Neuronal stem cell (in vitro differentiated cells): ENCODE measurements at regions not wholly inside any gene's neighbourhood (a gene's known extent, or its start where the extent isn't known, plus 50 kb on each side); places are given as distances from the start of the nearest gene placed in this dataset.

Experiments
- DNase-seq: peaks from one replicate; pipeline ENCODE4 v3.0.0-alpha.2; 2013; ENCODE audit warnings: low spot score
- H2AFZ ChIP-seq: one replicate; pipeline ENCODE4 v1.6.1; 2013; ENCODE audit warnings: mild to moderate bottlenecking, low read length, inconsistent platforms
- H2AK5ac ChIP-seq: 2 replicates; pipeline ENCODE4 v1.6.1; 2013; ENCODE audit warnings: low read depth, mild to moderate bottlenecking, inconsistent platforms, low read length, moderate library complexity, mixed read lengths
- H2BK120ac ChIP-seq: 2 replicates; pipeline ENCODE4 v1.6.1; 2013; ENCODE audit warnings: low read depth, mild to moderate bottlenecking, inconsistent platforms, low read length, moderate library complexity, mixed read lengths
- H2BK12ac ChIP-seq: one replicate; pipeline ENCODE4 v1.6.1; 2013; ENCODE audit warnings: low read length, inconsistent platforms
- H2BK15ac ChIP-seq: 2 replicates; pipeline ENCODE4 v1.6.1; 2013; ENCODE audit warnings: mild to moderate bottlenecking, low read length, inconsistent platforms, mixed read lengths
- H2BK5ac ChIP-seq: one replicate; pipeline ENCODE4 v1.6.1; 2013; ENCODE audit warnings: inconsistent platforms, mild to moderate bottlenecking, low read length, moderate library complexity
- H3K14ac ChIP-seq: one replicate; pipeline ENCODE4 v1.6.1; 2013; ENCODE audit warnings: low read length, inconsistent platforms
- H3K18ac ChIP-seq: 2 replicates; pipeline ENCODE4 v1.6.1; 2013; ENCODE audit warnings: low read length, inconsistent platforms
- H3K23ac ChIP-seq: 2 replicates; pipeline ENCODE4 v1.6.1; 2013; ENCODE audit warnings: low read depth, mild to moderate bottlenecking, mixed read lengths, low read length, inconsistent platforms; ENCODE audit not compliant: poor library complexity
- H3K27ac ChIP-seq: replicated peaks from 3 replicates; pipeline ENCODE4 v1.5.1; 2013; ENCODE audit warnings: low read length, inconsistent platforms
- H3K27me3 ChIP-seq, 3 experiments: 2 replicates each; pipeline ENCODE4 v1.6.1; 2013; ENCODE audit warnings: low read length in 3 of 3, mild to moderate bottlenecking in 2 of 3, inconsistent platforms in 1 of 3, low read depth in 1 of 3, mixed read lengths in 1 of 3, moderate library complexity in 1 of 3; ENCODE audit not compliant: control insufficient read depth in 3 of 3, insufficient read depth in 3 of 3
- H3K36me3 ChIP-seq, 2 donors: replicated peaks in 1 of 2; 2 replicates each; pipeline ENCODE4 v1.6.1; 2013; ENCODE audit warnings: low read length in 2 of 2; ENCODE audit not compliant: control insufficient read depth in 2 of 2, insufficient read depth in 2 of 2
- H3K4ac ChIP-seq: 2 replicates; pipeline ENCODE4 v1.6.1; 2013; ENCODE audit warnings: inconsistent platforms, mild to moderate bottlenecking, low read length, moderate library complexity
- H3K4me1 ChIP-seq, 2 donors: 1 replicate in 1 of 2; 2 replicates in 1 of 2; pipeline ENCODE4 v1.6.1; 2013; ENCODE audit warnings: low read length in 2 of 2, low read depth in 1 of 2; ENCODE audit not compliant: control insufficient read depth in 2 of 2, insufficient read depth in 1 of 2
- H3K4me2 ChIP-seq: one replicate; pipeline ENCODE4 v1.6.1; 2013; ENCODE audit warnings: mild to moderate bottlenecking, low read length, inconsistent platforms; ENCODE audit not compliant: insufficient read depth, poor library complexity, severe bottlenecking
- H3K4me3 ChIP-seq, 2 donors: 2 replicates each; pipeline ENCODE4 v1.5.1; 2013; ENCODE audit warnings: low read length in 2 of 2, mild to moderate bottlenecking in 2 of 2, inconsistent platforms in 1 of 2, moderate library complexity in 1 of 2
- H3K79me1 ChIP-seq: one replicate; pipeline ENCODE4 v1.6.1; 2013; ENCODE audit warnings: low read depth, mild to moderate bottlenecking, inconsistent platforms, low read length, moderate library complexity
- H3K9ac ChIP-seq: one replicate; pipeline ENCODE4 v1.6.1; 2013; ENCODE audit warnings: mild to moderate bottlenecking, low read depth, low read length, inconsistent platforms; ENCODE audit not compliant: poor library complexity
- H3K9me3 ChIP-seq, 2 donors: replicated peaks in 1 of 2; 2 replicates each; pipeline versions ENCODE3 to v1.6.1; 2013; ENCODE audit warnings: low read length in 2 of 2, mild to moderate bottlenecking in 2 of 2, inconsistent platforms in 1 of 2, low read depth in 1 of 2, mixed read lengths in 1 of 2, moderate library complexity in 1 of 2; ENCODE audit not compliant: control insufficient read depth in 2 of 2, insufficient read depth in 1 of 2
- H4K8ac ChIP-seq: one replicate; pipeline ENCODE4 v1.6.1; 2013; ENCODE audit warnings: low read depth, mild to moderate bottlenecking, inconsistent platforms, low read length, moderate library complexity
- H4K91ac ChIP-seq: one replicate; pipeline ENCODE4 v1.6.1; 2013; ENCODE audit warnings: low read length, low read depth, mild to moderate bottlenecking, inconsistent platforms; ENCODE audit not compliant: poor library complexity
- WGBS, 2 donors: extraction: QIAGEN DNeasy Blood & Tissue Kit; methylation state at CpG; one replicate each; pipeline ENCODE4 v1.1.7; 2013; ENCODE audit warnings: missing lambda C conversion rate in 2 of 2, mixed read lengths in 1 of 2; ENCODE audit not compliant: insufficient read length in 2 of 2, insufficient replicate concordance in 1 of 2; ENCODE audit errors: extremely low coverage in 2 of 2; 5-methylcytosine and 5-hydroxymethylcytosine counted together

DNA sequence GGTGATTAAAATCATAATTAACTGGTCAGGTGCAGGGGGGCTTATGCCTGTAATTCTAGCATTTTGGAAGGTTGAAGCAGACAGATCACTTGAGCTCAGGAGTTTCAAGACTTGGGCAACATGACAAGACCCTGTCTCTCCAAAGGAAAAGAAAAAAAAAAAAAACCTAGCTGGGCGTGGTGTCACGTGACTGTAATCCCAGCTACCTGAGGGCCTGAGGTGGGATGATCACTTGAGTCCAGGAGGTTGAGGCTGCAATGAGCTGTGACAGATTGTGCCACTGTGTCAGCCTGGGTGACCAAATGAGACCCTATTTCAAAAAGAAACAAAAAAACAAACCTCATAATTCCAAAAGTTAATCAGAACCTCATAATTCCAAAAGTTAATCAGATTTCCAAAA lies 505.5 kb downstream of the CDH8 start:
- H3K4me3 ChIP-seq, result no peak overlapping the region
- no peak overlapping the region for H2AK5ac ChIP-seq
- no peak overlapping the region for H3K23ac ChIP-seq
- no peak overlapping the region for H2BK12ac ChIP-seq
- H3K14ac ChIP-seq, result no peak overlapping the region
- H3K9ac ChIP-seq, result no peak overlapping the region
- H2BK15ac ChIP-seq, result no peak overlapping the region
- DNase-seq, result no peak
- no peak overlapping the region for H2BK5ac ChIP-seq
- H3K18ac ChIP-seq, result no peak overlapping the region
- no peak overlapping the region for H4K91ac ChIP-seq
- H3K4me2 ChIP-seq, result no peak overlapping the region
- no peaks in the 10 kb centered on the region for H3K36me3 ChIP-seq
- no peaks in the 10 kb centered on the region for H3K79me1 ChIP-seq
- no peaks in the 10 kb centered on the region for H3K27me3 ChIP-seq
- H3K9me3 ChIP-seq, result no peaks in the 10 kb centered on the region
- no CpG with 5 or more reads among the region's 2 CpGs for WGBS, 2 donors
- no peak overlapping the region for H3K27ac ChIP-seq
- H3K4me1 ChIP-seq, result no peaks in the 10 kb centered on the region
- H2AFZ ChIP-seq, result no peak overlapping the region
- H3K4ac ChIP-seq, result no peak overlapping the region
- H2BK120ac ChIP-seq, result no peak overlapping the region
- no peak overlapping the region for H4K8ac ChIP-seq

DNA sequence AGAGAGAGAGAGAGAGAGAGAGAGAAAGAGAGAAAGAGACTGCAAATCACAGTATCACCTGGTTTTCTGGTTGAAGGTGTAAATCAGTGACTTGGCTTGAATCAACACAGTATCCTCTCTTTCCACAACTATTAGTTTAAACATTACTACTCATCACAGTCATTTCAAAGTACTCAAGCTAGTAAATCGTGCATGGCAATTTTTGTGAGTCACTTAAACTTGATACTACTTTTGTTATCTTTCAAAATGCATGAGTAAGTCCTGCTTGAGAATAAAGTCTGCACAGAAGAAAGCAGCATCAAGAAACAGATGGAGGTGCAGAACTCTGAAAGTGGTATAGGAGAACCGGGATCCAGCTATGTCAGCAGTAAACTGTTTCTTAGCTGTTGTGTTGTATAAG lies 535.4 kb downstream of the CDH8 start:
- no peak overlapping the region for H2BK12ac ChIP-seq
- no peak overlapping the region for H3K14ac ChIP-seq
- no peak overlapping the region for H3K27ac ChIP-seq
- no peak overlapping the region for H3K4ac ChIP-seq
- H3K23ac ChIP-seq, result no peak overlapping the region
- peaks cover 0 to 1% of the 10 kb centered on the region in 2 donors for H3K9me3 ChIP-seq
- no peak overlapping the region for H3K18ac ChIP-seq
- no peak overlapping the region for H3K4me3 ChIP-seq
- H3K9ac ChIP-seq, result no peak overlapping the region
- H4K91ac ChIP-seq, result no peak overlapping the region
- H3K27me3 ChIP-seq, result no peaks in the 10 kb centered on the region
- no peak overlapping the region for H4K8ac ChIP-seq
- no peaks in the 10 kb centered on the region for H3K36me3 ChIP-seq
- no peak overlapping the region for H2BK15ac ChIP-seq
- no peak overlapping the region for H3K4me2 ChIP-seq
- no peak for DNase-seq
- H2AK5ac ChIP-seq, result no peak overlapping the region
- no peaks in the 10 kb centered on the region for H3K79me1 ChIP-seq
- no peaks in the 10 kb centered on the region for H3K4me1 ChIP-seq
- H2BK5ac ChIP-seq, result no peak overlapping the region
- H2AFZ ChIP-seq, result no peak overlapping the region
- no peak overlapping the region for H2BK120ac ChIP-seq
- no CpG with 5 or more reads among the region's 2 CpGs for WGBS, 2 donors

DNA sequence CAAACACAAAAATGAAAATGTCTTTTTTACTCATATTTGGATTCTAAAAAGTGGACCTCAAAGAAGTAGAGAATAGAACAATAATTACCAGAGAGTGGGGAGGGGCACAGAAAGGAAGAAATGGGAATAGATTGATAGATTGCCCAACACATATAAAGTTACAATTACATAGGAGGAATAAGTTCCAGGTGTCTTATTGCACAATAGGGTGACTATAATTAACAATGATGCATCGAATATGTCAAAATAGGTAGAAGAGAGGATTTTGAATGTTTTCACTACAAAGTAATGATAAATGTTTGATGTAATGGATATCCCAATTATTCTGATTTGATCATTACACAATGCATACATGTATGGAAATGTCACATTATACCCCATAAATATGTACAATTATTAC lies 556.0 kb downstream of the CDH8 start:
- Histone ChIP-seq H3K4me1 (no peaks in the 10 kb centered on the region), H3K18ac (no peak overlapping the region), H2BK120ac (no peak overlapping the region), H3K36me3 (no peaks in the 10 kb centered on the region), H3K9ac (no peak overlapping the region), H3K14ac (no peak overlapping the region), H3K4me2 (no peak overlapping the region), H3K4ac (no peak overlapping the region), H3K79me1 (no peaks in the 10 kb centered on the region), H2AK5ac (no peak overlapping the region), H2BK12ac (no peak overlapping the region), H4K91ac (no peak overlapping the region), H3K23ac (no peak overlapping the region), H3K27ac (no peak overlapping the region), H4K8ac (no peak overlapping the region), H2BK5ac (no peak overlapping the region), H3K9me3 (no peaks in the 10 kb centered on the region), H2AFZ (no peak overlapping the region), H3K27me3 (no peaks in the 10 kb centered on the region), H2BK15ac (no peak overlapping the region), H3K4me3 (no peak overlapping the region)
- DNase-seq, result no peak
- no CpG with 5 or more reads among the region's 1 CpG for WGBS, 2 donors

DNA sequence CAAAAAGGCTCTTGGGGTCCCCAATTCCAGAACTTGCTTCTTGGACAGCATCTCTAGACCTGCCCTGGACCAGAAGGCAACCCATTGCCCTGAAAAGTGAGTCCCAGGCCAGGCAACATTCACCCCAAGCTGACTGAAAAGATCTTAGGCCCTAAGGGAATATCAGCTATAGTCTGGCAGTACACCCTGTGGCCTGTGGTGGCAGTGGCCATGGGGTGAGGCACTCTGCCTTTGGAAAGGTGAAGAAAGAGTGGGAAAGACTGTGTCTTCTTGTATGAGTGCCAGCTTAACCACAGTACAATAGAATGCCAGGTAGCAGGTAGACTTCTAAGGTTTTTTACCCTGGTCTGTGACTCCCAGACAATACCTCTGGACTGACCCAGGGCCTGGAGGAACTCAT lies 564.5 kb downstream of the CDH8 start:
- H3K9me3 ChIP-seq, result peaks cover 0 to 4% of the 10 kb centered on the region in 2 donors
- H3K9ac ChIP-seq, result no peak overlapping the region
- no peak for DNase-seq
- H3K18ac ChIP-seq, result no peak overlapping the region
- H2BK5ac ChIP-seq, result no peak overlapping the region
- no peak overlapping the region for H3K23ac ChIP-seq
- no peaks in the 10 kb centered on the region for H3K36me3 ChIP-seq
- H2BK120ac ChIP-seq, result no peak overlapping the region
- H3K4me2 ChIP-seq, result no peak overlapping the region
- H3K4me1 ChIP-seq, result no peaks in the 10 kb centered on the region
- no peak overlapping the region for H2BK15ac ChIP-seq
- no peak overlapping the region for H3K4ac ChIP-seq
- H4K8ac ChIP-seq, result no peak overlapping the region
- H3K79me1 ChIP-seq, result no peaks in the 10 kb centered on the region
- H2AK5ac ChIP-seq, result no peak overlapping the region
- no peak overlapping the region for H3K4me3 ChIP-seq
- H3K14ac ChIP-seq, result no peak overlapping the region
- H4K91ac ChIP-seq, result no peak overlapping the region
- H2AFZ ChIP-seq, result no peak overlapping the region
- H3K27me3 ChIP-seq, result no peaks in the 10 kb centered on the region
- H3K27ac ChIP-seq, result no peak overlapping the region
- H2BK12ac ChIP-seq, result no peak overlapping the region
